SJCRH30 (cell line): ENCODE measurements at regions not wholly inside any gene's neighbourhood (a gene's known extent, or its start where the extent isn't known, plus 50 kb on each side); places are given as distances from the start of the nearest gene placed in this dataset.
"Not testable (repeated sequence)": the region's sequence is repeated elsewhere in the genome, so short reads cannot be mapped to it uniquely, and the experiment has no call there.

Experiments
- DNase-seq, 2 experiments: peaks; one replicate each; pipeline ENCODE4 v3.0.0-alpha.2; 2015 to 2020
- H3K27ac ChIP-seq: fragments of 250-450 bp; sonication (Bioruptor Pico); 2 replicates; pipeline ENCODE4 v1.5.1; 2020; ENCODE audit warnings: mild to moderate bottlenecking, moderate library complexity
- H3K27me3 ChIP-seq: fragments of 250-450 bp; sonication (Bioruptor Pico); 2 replicates; pipeline ENCODE4 v1.5.1; 2020; ENCODE audit warnings: mild to moderate bottlenecking, moderate library complexity
- H3K36me3 ChIP-seq: fragments of 250-450 bp; sonication (Bioruptor Pico); 2 replicates; pipeline ENCODE4 v1.5.1; 2020; ENCODE audit warnings: mild to moderate bottlenecking, moderate library complexity
- H3K4me1 ChIP-seq: fragments of 250-450 bp; sonication (Bioruptor Pico); 2 replicates; pipeline ENCODE4 v1.5.1; 2020; ENCODE audit warnings: mild to moderate bottlenecking, moderate library complexity
- H3K4me3 ChIP-seq: fragments of 250-450 bp; sonication (Bioruptor Pico); 2 replicates; pipeline ENCODE4 v1.5.1; 2020; ENCODE audit warnings: mild to moderate bottlenecking, moderate library complexity
- H3K9me3 ChIP-seq: fragments of 250-450 bp; sonication (Bioruptor Pico); replicated peaks from 2 replicates; pipeline ENCODE4 v1.5.1; 2020; ENCODE audit warnings: mild to moderate bottlenecking, moderate library complexity

- H3K27me3 ChIP-seq, H3K36me3 ChIP-seq, H3K27ac ChIP-seq, H3K4me1 ChIP-seq, DNase-seq, H3K9me3 ChIP-seq, H3K4me3 ChIP-seq: not testable (repeated sequence)
Observed at GRCh38 chr15:99796940-99797870, 64.0 kb upstream of the LYSMD4 start.

DNA sequence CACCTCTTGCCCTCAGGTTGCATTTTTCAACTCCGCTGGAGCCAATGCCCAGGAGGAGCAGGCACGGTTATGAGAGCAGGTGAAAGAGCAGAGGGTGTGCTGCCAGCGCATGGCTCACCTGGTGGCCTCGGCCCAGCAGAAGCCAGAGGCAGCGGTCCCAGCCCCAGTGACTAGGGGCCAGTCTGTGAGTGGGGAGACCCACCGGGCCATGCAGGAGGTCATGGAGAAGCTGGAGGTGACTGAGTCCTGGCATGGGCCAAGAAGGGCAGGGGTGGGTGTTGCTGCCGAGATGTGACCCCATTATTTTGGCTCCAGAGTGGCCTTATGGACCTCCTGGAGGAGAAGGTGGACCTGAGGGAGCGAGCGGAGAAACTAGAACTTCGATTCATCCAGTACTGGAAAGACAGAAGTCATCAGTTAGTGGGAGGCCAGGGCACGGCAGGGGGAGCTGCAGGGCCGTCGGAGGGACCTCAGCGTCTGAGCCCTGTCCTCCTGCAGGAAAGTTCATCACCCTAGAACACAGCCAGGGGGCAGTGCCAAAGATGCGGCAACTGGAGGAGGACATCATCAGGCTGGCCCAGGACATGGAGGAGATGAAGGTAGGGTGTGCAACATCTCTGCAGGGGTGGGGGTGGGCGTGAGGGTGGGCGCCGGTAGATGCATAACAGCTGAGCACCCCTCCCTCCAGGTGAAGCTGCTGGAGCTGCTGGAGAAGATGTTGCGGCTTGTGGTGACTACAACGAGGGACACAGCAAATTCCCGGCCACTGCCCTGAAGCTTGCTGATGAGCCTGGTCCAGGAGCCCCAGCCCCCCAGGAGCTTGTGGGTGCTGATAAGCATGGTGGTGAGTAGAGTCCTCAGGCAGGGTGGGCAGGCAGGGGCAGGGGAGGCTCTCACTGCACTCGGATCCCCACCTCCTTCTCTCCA, 58.9 kb upstream of the LYSMD4 start:
- not testable (repeated sequence) for H3K9me3 ChIP-seq, H3K36me3 ChIP-seq, H3K27ac ChIP-seq, H3K4me3 ChIP-seq, H3K4me1 ChIP-seq, H3K27me3 ChIP-seq
- DNase-seq = peak; percentile 29 to 33

GRCh38 chr15:99790751-99791150, 57.5 kb upstream of the LYSMD4 start:
- not testable (repeated sequence) for H3K9me3 ChIP-seq, H3K4me3 ChIP-seq, H3K27ac ChIP-seq, H3K27me3 ChIP-seq, H3K36me3 ChIP-seq, H3K4me1 ChIP-seq
- DNase-seq = peak; percentile 38 to 49

GRCh38 chr15:99788156-99788555, 54.9 kb upstream of the LYSMD4 start:
- H3K4me3 ChIP-seq = no peak overlapping the region

DNA sequence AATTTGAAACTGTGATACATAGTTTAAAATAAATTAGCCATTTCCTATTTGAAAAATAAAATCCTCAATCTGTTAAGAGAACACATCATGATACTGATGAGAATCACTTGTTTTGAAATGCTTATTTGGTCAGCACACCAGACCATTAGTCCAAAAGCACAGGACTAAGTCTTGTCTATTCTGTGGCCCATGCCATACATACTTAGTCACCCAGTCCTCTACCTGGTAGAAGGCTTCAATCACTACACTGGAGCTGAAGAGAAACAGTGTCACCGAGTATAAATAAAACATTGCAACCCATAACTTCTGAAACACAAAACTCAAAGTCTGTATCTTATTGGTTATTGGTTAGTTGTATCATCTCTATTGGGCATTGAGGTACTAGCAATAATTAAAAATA, 51.6 kb upstream of the LYSMD4 start:
- H3K36me3 ChIP-seq, H3K27me3 ChIP-seq, DNase-seq, H3K4me1 ChIP-seq, H3K27ac ChIP-seq, H3K4me3 ChIP-seq, H3K9me3 ChIP-seq: not testable (repeated sequence)

More at GRCh38 chr15:99788156-99788555, 54.9 kb upstream of the LYSMD4 start:
- Histone ChIP-seq H3K27ac (no peak overlapping the region), H3K36me3 (no peaks in the 10 kb centered on the region), H3K4me1 (no peaks in the 10 kb centered on the region), H3K9me3 (no peaks in the 10 kb centered on the region), H3K27me3 (no peaks in the 10 kb centered on the region)
- no peak for DNase-seq

DNA sequence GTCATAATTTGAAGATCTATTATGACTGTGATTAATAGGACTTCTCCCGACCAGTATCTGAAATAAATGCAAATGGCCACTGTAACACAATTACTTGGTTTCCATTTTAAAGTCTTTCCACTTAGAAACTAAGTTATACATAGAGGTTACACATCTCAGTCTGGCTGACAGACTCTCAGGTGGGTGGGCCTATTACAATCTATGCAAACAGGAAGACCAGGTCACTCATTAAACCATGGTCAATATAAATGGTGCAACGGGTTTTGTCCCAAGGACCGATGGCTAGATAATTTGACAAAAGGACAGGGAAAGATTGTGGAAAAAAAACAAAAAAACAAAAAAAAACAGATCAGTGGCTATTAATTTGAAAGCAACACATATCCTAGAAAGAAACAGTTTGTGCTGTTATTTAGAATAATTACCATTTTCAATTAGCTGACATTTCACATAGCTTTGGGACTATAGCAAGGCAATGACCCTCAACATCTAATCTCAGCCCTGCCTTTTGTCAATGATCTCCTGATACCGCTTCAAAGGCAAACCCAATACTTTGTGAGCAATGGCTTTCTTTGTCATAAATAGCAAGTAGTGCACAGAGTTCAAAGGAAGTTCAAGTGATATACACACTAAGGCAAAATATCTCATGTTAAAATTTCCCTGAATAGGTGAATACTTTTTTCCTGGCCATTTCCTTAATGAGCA, 50.8 kb upstream of the LYSMD4 start:
- not testable (repeated sequence) for H3K4me3 ChIP-seq, DNase-seq, H3K27ac ChIP-seq, H3K4me1 ChIP-seq, H3K36me3 ChIP-seq, H3K9me3 ChIP-seq, H3K27me3 ChIP-seq
